PC-9 (cell line): ENCODE measurements at regions not wholly inside any gene's neighbourhood (a gene's known extent, or its start where the extent isn't known, plus 50 kb on each side); places are given as distances from the start of the nearest gene placed in this dataset.

Source experiments
- BruUV-seq: library from RNA; stranded (reverse); fragments of 400-500 nt; replicated peaks from 2 replicates; lab custom pipeline; 2021; lab: Mats Ljungman, UMichigan
- CTCF ChIA-PET: fragments of 300-600 bp; sonication (Branson Sonifier 250); formaldehyde crosslinking; loops from one replicate; lab custom pipeline; 2022; ENCODE audit warnings: antibody characterized with exemption; lab: Charles Lee
- POLR2A ChIA-PET: fragments of 300-600 bp; sonication (Branson Sonifier 250); formaldehyde crosslinking; loops from one replicate; lab custom pipeline; 2022; ENCODE audit warnings: antibody characterized with exemption; ENCODE audit not compliant: unreplicated experiment; lab: Charles Lee
- DNase-seq, 2 experiments: peaks; one replicate each; pipeline versions ENCODE4 v3.0.0 to v3.0.0-alpha.2; 2015 to 2022; ENCODE audit warnings: mixed read lengths in 1 of 2
- H2AFZ ChIP-seq: fragments of 200-600 bp; sonication (generic); 2 replicates; pipeline ENCODE4 v1.8.1; 2017; ENCODE audit warnings: antibody characterized with exemption
- H3F3A ChIP-seq: fragments of 200-600 bp; sonication (generic); 2 replicates; pipeline ENCODE4 v1.8.1; 2017; ENCODE audit warnings: antibody characterized with exemption, mild to moderate bottlenecking, low read depth; ENCODE audit not compliant: insufficient read depth
- H3K27ac ChIP-seq: fragments of 200-600 bp; sonication (generic); 2 replicates; pipeline ENCODE4 v1.6.1; 2016; ENCODE audit warnings: mixed run types
- H3K27me3 ChIP-seq: fragments of 200-600 bp; sonication (generic); 2 replicates; pipeline ENCODE4 v1.6.1; 2016; ENCODE audit warnings: low read depth, mixed run types; ENCODE audit not compliant: insufficient read depth
- H3K36me3 ChIP-seq: fragments of 200-600 bp; sonication (generic); 2 replicates; pipeline ENCODE4 v1.6.1; 2016; ENCODE audit warnings: low read depth, mixed run types
- H3K4me1 ChIP-seq: fragments of 200-600 bp; sonication (generic); replicated peaks from 2 replicates; pipeline ENCODE4 v1.6.1; 2016; ENCODE audit warnings: mixed run types; ENCODE audit not compliant: insufficient read depth
- H3K4me2 ChIP-seq: fragments of 200-600 bp; sonication (generic); 2 replicates; pipeline ENCODE4 v1.6.1; 2017; ENCODE audit warnings: mixed run types
- H3K4me3 ChIP-seq: fragments of 200-600 bp; sonication (generic); 2 replicates; pipeline ENCODE4 v1.6.1; 2016; ENCODE audit warnings: mixed run types
- H3K79me2 ChIP-seq: fragments of 200-600 bp; sonication (generic); 2 replicates; pipeline ENCODE4 v1.6.1; 2017; ENCODE audit warnings: low read depth, mixed run types
- H3K9me2 ChIP-seq: fragments of 200-600 bp; sonication (generic); 2 replicates; pipeline ENCODE4 v1.8.1; 2017; ENCODE audit warnings: mild to moderate bottlenecking; ENCODE audit not compliant: insufficient read depth
- H3K9me3 ChIP-seq: fragments of 200-600 bp; sonication (generic); 2 replicates; pipeline ENCODE4 v1.8.1; 2016; ENCODE audit warnings: low read depth; ENCODE audit not compliant: insufficient read depth
- H4K20me1 ChIP-seq: fragments of 200-600 bp; sonication (generic); 2 replicates; pipeline ENCODE4 v1.8.1; 2017; ENCODE audit not compliant: insufficient read depth
- EZH2 ChIP-seq: fragments of 200-600 bp; sonication (generic); IDR thresholded peaks from 2 replicates; pipeline ENCODE4 v1.8.0; 2017; ENCODE audit warnings: antibody characterized with exemption, low read depth
- intact Hi-C: fragments of 100-400 bp; cut with micrococcal nuclease; formaldehyde crosslinking; loops from one replicate; pipeline ENCODE4 v1.10.0; 2022; ENCODE audit not compliant: unreplicated experiment
- TF ChIP-seq, protein P1 (sequence below): fragments of 200-600 bp; sonication (generic); conservative IDR thresholded peaks from 2 replicates; pipeline ENCODE4 v1.6.1; 2017; ENCODE audit warnings: mixed run types, antibody characterized with exemption, mild to moderate bottlenecking, moderate library complexity

DNA sequence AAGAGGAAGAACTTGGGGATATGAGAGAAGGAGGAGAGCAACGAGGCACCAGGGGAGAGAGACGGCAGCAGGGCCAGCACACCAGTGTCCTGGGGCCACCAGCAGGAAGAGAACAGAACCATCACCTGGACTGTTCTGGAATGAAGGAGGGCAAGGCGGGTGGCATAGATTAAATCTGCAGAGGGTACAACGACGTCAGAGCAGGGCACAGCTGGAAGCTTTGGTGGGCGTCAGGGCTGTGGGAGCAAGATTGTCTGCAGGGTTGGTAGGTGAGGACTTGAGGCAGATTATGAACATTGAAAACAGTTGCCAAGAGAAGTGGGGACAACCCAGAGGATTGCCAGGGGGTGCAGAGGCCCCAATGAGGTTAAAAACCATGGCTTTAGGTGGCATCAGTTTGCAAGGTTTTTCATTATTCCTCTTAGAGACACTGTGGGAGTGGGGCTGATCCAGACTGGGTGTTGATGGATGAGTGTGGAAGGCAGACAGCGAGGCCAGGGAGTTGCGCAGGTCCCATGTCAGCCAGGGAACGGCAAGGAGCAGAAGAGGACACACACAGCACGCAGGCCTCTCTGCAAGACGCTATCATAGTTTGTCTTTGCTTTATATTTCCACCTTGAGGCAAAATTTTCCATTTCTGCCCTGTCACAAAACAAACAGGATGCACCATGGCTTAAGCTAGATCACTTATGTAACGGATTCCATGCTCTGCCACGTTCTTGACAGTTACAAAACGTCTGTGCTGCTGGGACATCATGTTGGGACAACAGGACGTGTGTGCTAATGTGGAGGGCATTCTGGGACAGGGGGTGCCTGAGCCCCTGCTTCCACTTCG is 52.5 kb upstream of the LEP start:
- no peak overlapping the region for H3K4me2 ChIP-seq
- ChIA-PET CTCF (no interaction called here), POLR2A (interaction anchor here (0.6 kb wide), 1 partner anchor 32 kb away, joined by 5 read pairs; no protein-coding TSS in a partner anchor)
- H3K9me2 ChIP-seq, result no peaks in the 10 kb centered on the region
- H3K36me3 ChIP-seq, result no peaks in the 10 kb centered on the region
- H2AFZ ChIP-seq, result no peak overlapping the region
- intact Hi-C loops, result no loop called here
- no peak for DNase-seq
- H3K9me3 ChIP-seq, result 0 out of 2 replicates have a peak, but pooled peaks cover 2% of the 10 kb centered on the region
- no peaks in the 10 kb centered on the region for H3K4me1 ChIP-seq
- no TSS peak for BruUV-seq
- no peaks in the 10 kb centered on the region for H4K20me1 ChIP-seq
- H3K4me3 ChIP-seq, result no peak overlapping the region
- H3K27ac ChIP-seq, result no peak overlapping the region
- H3F3A ChIP-seq, result no peaks in the 10 kb centered on the region; the same call in 1 of the 2 replicates
- peaks cover 22% of the 10 kb centered on the region for H3K27me3 ChIP-seq
- TF ChIP-seq, protein P1, sequence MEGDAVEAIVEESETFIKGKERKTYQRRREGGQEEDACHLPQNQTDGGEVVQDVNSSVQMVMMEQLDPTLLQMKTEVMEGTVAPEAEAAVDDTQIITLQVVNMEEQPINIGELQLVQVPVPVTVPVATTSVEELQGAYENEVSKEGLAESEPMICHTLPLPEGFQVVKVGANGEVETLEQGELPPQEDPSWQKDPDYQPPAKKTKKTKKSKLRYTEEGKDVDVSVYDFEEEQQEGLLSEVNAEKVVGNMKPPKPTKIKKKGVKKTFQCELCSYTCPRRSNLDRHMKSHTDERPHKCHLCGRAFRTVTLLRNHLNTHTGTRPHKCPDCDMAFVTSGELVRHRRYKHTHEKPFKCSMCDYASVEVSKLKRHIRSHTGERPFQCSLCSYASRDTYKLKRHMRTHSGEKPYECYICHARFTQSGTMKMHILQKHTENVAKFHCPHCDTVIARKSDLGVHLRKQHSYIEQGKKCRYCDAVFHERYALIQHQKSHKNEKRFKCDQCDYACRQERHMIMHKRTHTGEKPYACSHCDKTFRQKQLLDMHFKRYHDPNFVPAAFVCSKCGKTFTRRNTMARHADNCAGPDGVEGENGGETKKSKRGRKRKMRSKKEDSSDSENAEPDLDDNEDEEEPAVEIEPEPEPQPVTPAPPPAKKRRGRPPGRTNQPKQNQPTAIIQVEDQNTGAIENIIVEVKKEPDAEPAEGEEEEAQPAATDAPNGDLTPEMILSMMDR, result no peak
- no peak for TF ChIP-seq EZH2
- no peaks in the 10 kb centered on the region for H3K79me2 ChIP-seq

DNA sequence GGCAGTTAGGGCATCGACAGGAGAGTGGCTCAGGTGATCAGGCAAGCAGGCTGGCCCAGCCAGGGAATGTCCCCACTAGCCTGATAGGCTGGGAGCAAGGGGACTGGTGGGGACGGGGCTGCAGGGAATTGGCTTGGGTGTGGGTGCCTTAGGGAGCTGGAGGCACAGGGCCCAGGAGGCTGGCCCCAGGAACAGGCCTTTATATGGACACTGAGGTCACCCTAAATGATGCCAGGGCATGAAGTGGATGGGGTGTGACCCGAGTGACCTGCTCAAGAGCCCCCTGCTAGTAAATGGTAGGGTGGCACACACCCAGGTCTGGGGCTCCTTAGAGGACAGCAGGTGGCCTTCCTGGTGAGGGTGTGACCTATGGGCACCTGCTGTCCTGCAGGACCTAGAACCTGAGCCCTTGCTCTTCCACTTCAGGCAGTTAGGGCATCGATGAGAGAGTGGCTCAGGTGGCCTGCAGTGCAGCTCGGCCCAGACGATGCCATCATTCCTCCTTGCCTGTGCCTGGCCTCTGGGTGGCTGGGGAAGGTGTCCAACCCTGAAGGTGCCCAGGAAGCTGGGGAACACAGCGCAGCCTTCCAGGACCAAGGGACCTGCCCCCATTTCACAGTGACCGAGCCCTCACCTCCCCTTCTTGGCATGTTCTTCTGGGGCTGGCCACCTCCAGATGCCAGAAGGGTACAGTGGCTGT is 51.7 kb upstream of the LEP start:
- Histone ChIP-seq H3K4me1 (no peaks in the 10 kb centered on the region), H3K4me3 (no peak overlapping the region), H2AFZ (no peak overlapping the region), H3K4me2 (no peak overlapping the region), H3K27me3 (peaks cover 16% of the 10 kb centered on the region), H3K27ac (no peak overlapping the region), H3K79me2 (no peaks in the 10 kb centered on the region), H3K9me3 (peaks cover 4% of the 10 kb centered on the region; the same call in 1 of the 2 replicates), H3K36me3 (no peaks in the 10 kb centered on the region), H3F3A (no peaks in the 10 kb centered on the region; the same call in 1 of the 2 replicates), H4K20me1 (no peaks in the 10 kb centered on the region), H3K9me2 (no peaks in the 10 kb centered on the region)
- CTCF ChIA-PET, result no interaction called here
- no peak for TF ChIP-seq EZH2
- TF ChIP-seq, protein P1, result no peak
- intact Hi-C loops, result no loop called here
- no TSS peak for BruUV-seq
- POLR2A ChIA-PET, result interaction anchor here (0.6 kb wide), 1 partner anchor 33 kb away, joined by 5 read pairs; no protein-coding TSS in a partner anchor
- no peak for DNase-seq

DNA sequence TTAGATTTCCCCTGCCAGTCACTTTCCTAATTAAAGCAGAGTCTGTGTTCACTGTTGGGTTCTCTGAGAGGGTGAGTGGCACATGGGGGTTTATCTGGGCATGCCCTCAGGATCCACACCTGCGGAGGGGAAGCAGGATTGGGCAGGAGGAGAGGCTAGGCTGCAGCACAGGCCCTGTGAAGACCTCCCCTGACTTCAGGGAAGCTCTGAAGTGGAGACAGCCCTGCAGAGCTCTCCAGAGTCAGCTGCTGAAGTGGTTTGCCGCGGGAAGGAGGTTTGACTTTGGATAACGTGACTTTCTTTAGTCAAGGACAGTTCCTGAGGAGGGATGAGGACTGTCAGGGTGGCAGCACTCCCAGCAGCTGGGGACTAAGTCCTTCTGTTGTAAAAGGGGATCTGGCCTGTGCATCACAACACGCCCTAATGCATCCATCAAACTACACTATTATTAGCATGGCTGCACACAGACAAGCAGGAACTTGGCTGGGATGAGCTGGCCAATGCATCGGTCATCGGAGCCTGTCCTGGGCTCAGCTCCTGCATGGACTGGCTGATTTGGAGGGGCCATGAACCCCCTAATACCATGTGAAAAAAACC is 50.9 kb upstream of the LEP start:
- BruUV-seq, result no TSS peak
- Histone ChIP-seq H3K36me3 (no peaks in the 10 kb centered on the region), H3K4me1 (no peaks in the 10 kb centered on the region), H3K9me3 (peaks cover 4% of the 10 kb centered on the region; the same call in 1 of the 2 replicates), H3F3A (no peaks in the 10 kb centered on the region; the same call in 1 of the 2 replicates), H3K4me2 (no peak overlapping the region), H4K20me1 (no peaks in the 10 kb centered on the region), H3K9me2 (no peaks in the 10 kb centered on the region), H3K27me3 (peaks cover 12% of the 10 kb centered on the region), H2AFZ (no peak overlapping the region), H3K27ac (no peak overlapping the region), H3K4me3 (no peak overlapping the region), H3K79me2 (no peaks in the 10 kb centered on the region)
- intact Hi-C loops, result no loop called here
- TF ChIP-seq EZH2, result no peak
- TF ChIP-seq, protein P1, result no peak
- POLR2A ChIA-PET, result no interaction called here
- CTCF ChIA-PET, result no interaction called here
- DNase-seq, result no peak
